H9 (cell line): ENCODE measurements at regions not wholly inside any gene's neighbourhood (a gene's known extent, or its start where the extent isn't known, plus 50 kb on each side); places are given as distances from the start of the nearest gene placed in this dataset.

Experiments
- DNase-seq: peaks from one replicate; pipeline ENCODE4 v3.0.0-alpha.2; 2017
- H2AFZ ChIP-seq: one replicate; pipeline ENCODE4 v1.6.1; 2013; ENCODE audit warnings: mild to moderate bottlenecking, low read length, control low read depth, moderate library complexity
- H2AK5ac ChIP-seq: 2 replicates; pipeline ENCODE4 v1.6.1; 2013; ENCODE audit warnings: low read length, control low read depth, mixed read lengths; ENCODE audit not compliant: insufficient read length
- H2BK120ac ChIP-seq: one replicate; pipeline ENCODE4 v1.6.1; 2013; ENCODE audit warnings: low read depth, mild to moderate bottlenecking, low read length, control low read depth, inconsistent platforms; ENCODE audit not compliant: poor library complexity, severe bottlenecking
- H2BK12ac ChIP-seq: 2 replicates; pipeline ENCODE4 v1.6.1; 2013; ENCODE audit warnings: low read length, control low read depth, mixed read lengths, low read depth; ENCODE audit not compliant: insufficient read length
- H2BK15ac ChIP-seq: 2 replicates; pipeline ENCODE4 v1.6.1; 2013; ENCODE audit warnings: low read depth, low read length, control low read depth
- H2BK20ac ChIP-seq: one replicate; pipeline ENCODE4 v1.6.1; 2013; ENCODE audit warnings: low read depth, mild to moderate bottlenecking, low read length, control low read depth, inconsistent platforms; ENCODE audit not compliant: poor library complexity, severe bottlenecking
- H2BK5ac ChIP-seq: 2 replicates; pipeline ENCODE4 v1.6.1; 2013; ENCODE audit warnings: low read length, control low read depth, mixed read lengths; ENCODE audit not compliant: insufficient read length
- H3K14ac ChIP-seq: 2 replicates; pipeline ENCODE4 v1.6.1; 2013; ENCODE audit warnings: low read length, control low read depth; ENCODE audit not compliant: insufficient read depth
- H3K18ac ChIP-seq: 2 replicates; pipeline ENCODE4 v1.6.1; 2013; ENCODE audit warnings: low read depth, mild to moderate bottlenecking, mixed read lengths, low read length, control low read depth; ENCODE audit not compliant: insufficient read length
- H3K23ac ChIP-seq: 2 replicates; pipeline ENCODE4 v1.6.1; 2013; ENCODE audit warnings: low read length, control low read depth, mixed read lengths, low read depth; ENCODE audit not compliant: insufficient read length
- H3K23me2 ChIP-seq: 2 replicates; pipeline ENCODE4 v1.6.1; 2013; ENCODE audit warnings: low read depth, mild to moderate bottlenecking, mixed read lengths, low read length, control low read depth; ENCODE audit not compliant: insufficient read length, poor library complexity, severe bottlenecking
- H3K27ac ChIP-seq: 2 replicates; pipeline ENCODE4 v1.5.1; 2013; ENCODE audit warnings: low read length, control low read depth, mixed read lengths, low read depth; ENCODE audit not compliant: insufficient read length
- H3K27me3 ChIP-seq: 2 replicates; pipeline ENCODE4 v1.6.1; 2013; ENCODE audit warnings: low read length, control low read depth, inconsistent platforms; ENCODE audit not compliant: insufficient read depth
- H3K4ac ChIP-seq: 2 replicates; pipeline ENCODE4 v1.6.1; 2013; ENCODE audit warnings: low read depth, mild to moderate bottlenecking, control low read depth, inconsistent platforms, low read length, moderate library complexity
- H3K4me1 ChIP-seq: 2 replicates; pipeline ENCODE4 v1.6.1; 2013; ENCODE audit warnings: low read length, control low read depth, inconsistent platforms; ENCODE audit not compliant: insufficient read depth
- H3K4me2 ChIP-seq: 2 replicates; pipeline ENCODE4 v1.6.1; 2013; ENCODE audit warnings: low read length, control low read depth, mixed read lengths; ENCODE audit not compliant: insufficient read length, insufficient read depth
- H3K56ac ChIP-seq: 2 replicates; pipeline ENCODE4 v1.6.1; 2013; ENCODE audit warnings: low read depth, mild to moderate bottlenecking, mixed read lengths, low read length, control low read depth; ENCODE audit not compliant: insufficient read length
- H3K79me1 ChIP-seq: 2 replicates; pipeline ENCODE4 v1.6.1; 2013; ENCODE audit warnings: low read depth, mild to moderate bottlenecking, moderate library complexity, low read length, control low read depth, inconsistent platforms; ENCODE audit not compliant: insufficient read depth, poor library complexity, severe bottlenecking
- H3K79me2 ChIP-seq: 2 replicates; pipeline ENCODE4 v1.6.1; 2013; ENCODE audit warnings: low read length, control low read depth, inconsistent platforms; ENCODE audit not compliant: insufficient read depth
- H3K9ac ChIP-seq: 2 replicates; pipeline ENCODE4 v1.6.1; 2013; ENCODE audit warnings: low read length, control low read depth, mixed read lengths; ENCODE audit not compliant: insufficient read length; ENCODE audit errors: extremely low read depth
- H3K9me3 ChIP-seq: one replicate; pipeline ENCODE4 v1.6.1; 2013; ENCODE audit warnings: low read depth, low read length, inconsistent platforms; ENCODE audit not compliant: control insufficient read depth
- H3T11ph ChIP-seq: one replicate; pipeline ENCODE4 v1.6.1; 2013; ENCODE audit warnings: mild to moderate bottlenecking, low read length, control low read depth, inconsistent platforms
- H4K20me1 ChIP-seq: one replicate; pipeline ENCODE4 v1.6.1; 2013; ENCODE audit not compliant: control insufficient read depth, insufficient read length, insufficient read depth
- H4K5ac ChIP-seq: 2 replicates; pipeline ENCODE4 v1.6.1; 2013; ENCODE audit warnings: low read depth, mild to moderate bottlenecking, mixed read lengths, low read length, control low read depth; ENCODE audit not compliant: insufficient read length
- H4K8ac ChIP-seq: replicated peaks from 2 replicates; pipeline ENCODE4 v1.6.1; 2013; ENCODE audit warnings: low read length, control low read depth, mixed read lengths, low read depth; ENCODE audit not compliant: insufficient read length
- H4K91ac ChIP-seq: 2 replicates; pipeline ENCODE4 v1.6.1; 2013; ENCODE audit warnings: low read depth, mild to moderate bottlenecking, moderate library complexity, mixed read lengths, low read length, control low read depth; ENCODE audit not compliant: insufficient read length
- H3K27ac Mint-ChIP-seq, 3 experiments: 2 replicates in 2 of 3; 3 replicates in 1 of 3; pipeline ENCODE4 v1.8.0; 2020 to 2021; ENCODE audit warnings: mixed read lengths in 3 of 3, mild to moderate bottlenecking in 1 of 3, moderate library complexity in 1 of 3
- H3K27me3 Mint-ChIP-seq: 2 replicates; pipeline ENCODE4 v1.8.0; 2021; ENCODE audit warnings: low read depth, mild to moderate bottlenecking, moderate library complexity, mixed read lengths
- H3K36me3 Mint-ChIP-seq, 3 experiments: 2 replicates in 2 of 3; 3 replicates in 1 of 3; pipeline ENCODE4 v1.8.0; 2020 to 2021; ENCODE audit warnings: low read depth in 3 of 3, mixed read lengths in 3 of 3; ENCODE audit not compliant: insufficient read depth in 1 of 3
- H3K4me1 Mint-ChIP-seq, 2 experiments: 2 replicates each; pipeline ENCODE4 v1.8.0; 2020; ENCODE audit warnings: mixed read lengths in 2 of 2
- H3K4me3 Mint-ChIP-seq, 2 experiments: 2 replicates in 1 of 2; 3 replicates in 1 of 2; pipeline ENCODE4 v1.8.0; 2020 to 2021; ENCODE audit warnings: mild to moderate bottlenecking in 2 of 2, mixed read lengths in 2 of 2, moderate library complexity in 1 of 2
- H3K9me3 Mint-ChIP-seq, 2 experiments: 2 replicates in 1 of 2; 3 replicates in 1 of 2; pipeline ENCODE4 v1.8.0; 2020; ENCODE audit warnings: mild to moderate bottlenecking in 2 of 2, mixed read lengths in 2 of 2, moderate library complexity in 1 of 2
- WGBS: extraction: QIAGEN DNeasy Blood & Tissue Kit; methylation state at CpG from one replicate; pipeline ENCODE4 v1.1.7; 2013; ENCODE audit warnings: missing lambda C conversion rate, low lambda C conversion rate, mixed read lengths; ENCODE audit not compliant: insufficient read length; ENCODE audit errors: extremely low coverage; 5-methylcytosine and 5-hydroxymethylcytosine counted together
- TF ChIP-seq, protein P1 (sequence below): fragments of 200-600 bp; sonication (generic); conservative IDR thresholded peaks from 3 replicates; pipeline ENCODE4 v1.8.0; 2021; ENCODE audit warnings: antibody characterized with exemption, mild to moderate bottlenecking

- Histone ChIP-seq H3K14ac (no peak overlapping the region), H4K5ac (no peak overlapping the region), H2BK15ac (no peak overlapping the region), H2BK20ac (no peak overlapping the region), H2AFZ (no peak overlapping the region), H4K91ac (no peak overlapping the region), H3K9ac (no peak overlapping the region), H3K4me2 (no peak overlapping the region), H3K18ac (no peak overlapping the region), H3K79me2 (no peaks in the 10 kb centered on the region; the same call in 1 of the 2 replicates), H4K8ac (no peak overlapping the region), H3K23ac (no peak overlapping the region), H2BK120ac (no peak overlapping the region), H2BK12ac (no peak overlapping the region), H3K79me1 (no peaks in the 10 kb centered on the region), H3T11ph (no peak overlapping the region), H3K23me2 (no peaks in the 10 kb centered on the region), H4K20me1 (no peaks in the 10 kb centered on the region), H3K4me1 (peaks cover 3% of the 10 kb centered on the region; the same call in 1 of the 2 replicates), H3K4ac (no peak overlapping the region), H2BK5ac (no peak overlapping the region), H3K9me3 (no peaks in the 10 kb centered on the region), H3K27ac (no peak overlapping the region), H3K27me3 (no peaks in the 10 kb centered on the region), H2AK5ac (no peak overlapping the region), H3K56ac (no peak overlapping the region)
- Mint-ChIP-seq H3K4me3 (no peak overlapping the region), H3K27ac (no peak overlapping the region), H3K36me3 (no peaks in the 10 kb centered on the region), H3K4me1 (peaks cover 11 to 15% of the 10 kb centered on the region in 2 experiments; a peak in 3 of 4 replicates), H3K27me3 (no peaks in the 10 kb centered on the region), H3K9me3 (no peaks in the 10 kb centered on the region; a peak in 1 of 5 replicates)
- TF ChIP-seq, protein P1, sequence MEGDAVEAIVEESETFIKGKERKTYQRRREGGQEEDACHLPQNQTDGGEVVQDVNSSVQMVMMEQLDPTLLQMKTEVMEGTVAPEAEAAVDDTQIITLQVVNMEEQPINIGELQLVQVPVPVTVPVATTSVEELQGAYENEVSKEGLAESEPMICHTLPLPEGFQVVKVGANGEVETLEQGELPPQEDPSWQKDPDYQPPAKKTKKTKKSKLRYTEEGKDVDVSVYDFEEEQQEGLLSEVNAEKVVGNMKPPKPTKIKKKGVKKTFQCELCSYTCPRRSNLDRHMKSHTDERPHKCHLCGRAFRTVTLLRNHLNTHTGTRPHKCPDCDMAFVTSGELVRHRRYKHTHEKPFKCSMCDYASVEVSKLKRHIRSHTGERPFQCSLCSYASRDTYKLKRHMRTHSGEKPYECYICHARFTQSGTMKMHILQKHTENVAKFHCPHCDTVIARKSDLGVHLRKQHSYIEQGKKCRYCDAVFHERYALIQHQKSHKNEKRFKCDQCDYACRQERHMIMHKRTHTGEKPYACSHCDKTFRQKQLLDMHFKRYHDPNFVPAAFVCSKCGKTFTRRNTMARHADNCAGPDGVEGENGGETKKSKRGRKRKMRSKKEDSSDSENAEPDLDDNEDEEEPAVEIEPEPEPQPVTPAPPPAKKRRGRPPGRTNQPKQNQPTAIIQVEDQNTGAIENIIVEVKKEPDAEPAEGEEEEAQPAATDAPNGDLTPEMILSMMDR = no peak
- WGBS = no CpG with 5 or more reads among the region's 1 CpG
- DNase-seq = no peak
Measured at GRCh38 chr14:31992011-31992447, 85.1 kb upstream of the ARHGAP5 start.
